ENCODE measurements at regions not wholly inside any gene's neighbourhood (a gene's known extent, or its start where the extent isn't known, plus 50 kb on each side); places are given as distances from the start of the nearest gene placed in this dataset.

DNA sequence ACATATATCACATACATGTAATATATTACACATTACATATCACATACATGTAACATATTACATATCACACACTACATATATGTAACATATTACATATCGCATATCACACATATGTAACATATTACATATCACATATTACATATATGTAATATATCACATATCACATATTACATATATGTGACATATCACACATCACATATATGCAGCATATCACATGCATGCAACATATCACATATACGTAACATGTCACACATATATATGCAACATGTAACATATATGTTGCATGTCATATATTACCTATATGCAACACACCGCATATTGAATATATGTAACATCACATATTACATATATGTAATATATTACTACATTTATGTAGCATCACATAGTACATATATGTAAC is 211.2 kb downstream of the ARL6IP6 start:
- TF ChIP-seq POLR2A (IDR thresholded peaks at IDR 0.05; ENCODE audit: low read depth) (no peak), EP300 (IDR thresholded peaks at IDR 0.05) (no peak), CTCF (IDR thresholded peaks at IDR 0.05) (no peak)
